ENCODE measurements at regions not wholly inside any gene's neighbourhood (a gene's known extent, or its start where the extent isn't known, plus 50 kb on each side); places are given as distances from the start of the nearest gene placed in this dataset.

DNA sequence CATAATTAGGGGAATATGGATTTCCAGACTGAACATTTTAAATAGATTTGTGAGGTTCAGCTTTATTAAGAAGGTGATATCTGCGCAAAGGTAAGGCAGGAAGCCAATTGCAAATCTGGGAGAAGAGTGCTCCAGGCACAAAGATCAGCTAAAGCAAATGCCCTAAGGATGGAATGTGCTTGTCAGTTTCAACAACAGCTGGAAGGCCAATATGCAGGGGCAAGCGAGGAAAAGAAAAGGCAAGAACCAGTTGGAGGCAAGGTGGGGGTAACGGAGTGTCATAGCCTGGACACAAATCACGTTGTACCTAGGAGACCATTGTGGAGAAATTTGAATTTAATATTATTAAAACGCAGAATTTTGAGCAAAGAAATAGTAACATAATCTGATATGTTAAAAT lies 1710.3 kb upstream of the PCDH7 start:
- no peaks in the 10 kb centered on the region for H3K27me3 Mint-ChIP-seq (ENCODE audit: low read depth, unreplicated experiment)
- H3K4me1 ChIP-seq (ENCODE audit: insufficient read depth, low read length), result no peaks in the 10 kb centered on the region
- no peak for FAIRE-seq

DNA sequence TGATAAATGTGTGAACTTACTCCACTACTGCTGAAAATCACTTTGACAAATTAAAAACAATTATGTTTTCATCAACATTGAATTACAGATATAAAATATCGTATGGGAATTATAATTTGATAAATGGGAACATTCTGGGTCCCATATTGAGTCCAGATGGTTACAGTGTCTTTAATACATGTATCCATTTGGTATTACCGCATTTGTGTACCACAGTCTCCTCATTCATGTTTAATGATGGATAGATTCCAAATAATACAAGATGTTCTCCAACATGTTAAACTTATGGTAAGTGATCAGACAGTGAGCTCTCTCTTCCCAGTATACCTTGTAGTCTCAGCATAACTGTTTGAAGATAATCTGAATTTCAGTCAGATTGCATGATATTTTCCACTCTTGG lies 1706.8 kb upstream of the PCDH7 start:
- Histone ChIP-seq H3K9me3 (ENCODE audit: insufficient read depth, low read depth, low read length) (no peaks in the 10 kb centered on the region), H3K4me3 (ENCODE audit: insufficient read depth, low read depth, low read length) (no peak overlapping the region), H3K4me2 (ENCODE audit: low read length) (no peak overlapping the region), H3K27ac (ENCODE audit: low read depth, low read length) (no peak overlapping the region), H3K4me1 (ENCODE audit: insufficient read depth, low read length) (no peaks in the 10 kb centered on the region), H3K79me2 (ENCODE audit: insufficient read depth, low read length) (no peaks in the 10 kb centered on the region), H3K9ac (ENCODE audit: low read length) (no peak overlapping the region), H4K20me1 (ENCODE audit: insufficient read depth, low read length) (no peaks in the 10 kb centered on the region), H2AFZ (ENCODE audit: low read depth, low read length) (no peak overlapping the region), H3K27me3 (ENCODE audit: insufficient read depth, low read length) (no peaks in the 10 kb centered on the region), H3K36me3 (ENCODE audit: insufficient read depth, low read length) (no peaks in the 10 kb centered on the region)
- no peaks in the 10 kb centered on the region for H3K36me3 Mint-ChIP-seq (ENCODE audit: low read depth, unreplicated experiment)
- FAIRE-seq, result no peak
- H3K4me1 Mint-ChIP-seq (ENCODE audit: low read depth, unreplicated experiment), result no peaks in the 10 kb centered on the region
- no peaks in the 10 kb centered on the region for H3K9me3 Mint-ChIP-seq (ENCODE audit: unreplicated experiment)
- no peak overlapping the region for H3K4me3 Mint-ChIP-seq (ENCODE audit: unreplicated experiment)
- H3K27ac Mint-ChIP-seq (ENCODE audit: unreplicated experiment), result no peak overlapping the region
- H3K27me3 Mint-ChIP-seq (ENCODE audit: low read depth, unreplicated experiment), result no peaks in the 10 kb centered on the region
- DNase-seq (ENCODE audit: low read depth), result no peak
- TF ChIP-seq, protein P1, sequence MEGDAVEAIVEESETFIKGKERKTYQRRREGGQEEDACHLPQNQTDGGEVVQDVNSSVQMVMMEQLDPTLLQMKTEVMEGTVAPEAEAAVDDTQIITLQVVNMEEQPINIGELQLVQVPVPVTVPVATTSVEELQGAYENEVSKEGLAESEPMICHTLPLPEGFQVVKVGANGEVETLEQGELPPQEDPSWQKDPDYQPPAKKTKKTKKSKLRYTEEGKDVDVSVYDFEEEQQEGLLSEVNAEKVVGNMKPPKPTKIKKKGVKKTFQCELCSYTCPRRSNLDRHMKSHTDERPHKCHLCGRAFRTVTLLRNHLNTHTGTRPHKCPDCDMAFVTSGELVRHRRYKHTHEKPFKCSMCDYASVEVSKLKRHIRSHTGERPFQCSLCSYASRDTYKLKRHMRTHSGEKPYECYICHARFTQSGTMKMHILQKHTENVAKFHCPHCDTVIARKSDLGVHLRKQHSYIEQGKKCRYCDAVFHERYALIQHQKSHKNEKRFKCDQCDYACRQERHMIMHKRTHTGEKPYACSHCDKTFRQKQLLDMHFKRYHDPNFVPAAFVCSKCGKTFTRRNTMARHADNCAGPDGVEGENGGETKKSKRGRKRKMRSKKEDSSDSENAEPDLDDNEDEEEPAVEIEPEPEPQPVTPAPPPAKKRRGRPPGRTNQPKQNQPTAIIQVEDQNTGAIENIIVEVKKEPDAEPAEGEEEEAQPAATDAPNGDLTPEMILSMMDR (IDR thresholded peaks at IDR 0.05; ENCODE audit: insufficient read depth, low read depth, low read length), result no peak
- TF ChIP-seq EZH2 (IDR thresholded peaks at IDR 0.05; ENCODE audit: insufficient read depth, low read length), result no peak

More for the DNA sequence above, 1710.3 kb upstream of the PCDH7 start:
- Mint-ChIP-seq H3K27ac (ENCODE audit: unreplicated experiment) (no peak overlapping the region), H3K36me3 (ENCODE audit: low read depth, unreplicated experiment) (no peaks in the 10 kb centered on the region), H3K4me1 (ENCODE audit: low read depth, unreplicated experiment) (no peaks in the 10 kb centered on the region), H3K4me3 (ENCODE audit: unreplicated experiment) (no peak overlapping the region), H3K9me3 (ENCODE audit: unreplicated experiment) (peaks cover 2% of the 10 kb centered on the region)
- H3K9me3 ChIP-seq (ENCODE audit: insufficient read depth, low read depth, low read length), result no peaks in the 10 kb centered on the region
- H3K4me2 ChIP-seq (ENCODE audit: low read length), result no peak overlapping the region
- no peaks in the 10 kb centered on the region for H4K20me1 ChIP-seq (ENCODE audit: insufficient read depth, low read length)
- H3K9ac ChIP-seq (ENCODE audit: low read length), result no peak overlapping the region
- H3K27me3 ChIP-seq (ENCODE audit: insufficient read depth, low read length), result no peaks in the 10 kb centered on the region
- H3K4me3 ChIP-seq (ENCODE audit: insufficient read depth, low read depth, low read length), result no peak overlapping the region
- no peak for TF ChIP-seq EZH2 (IDR thresholded peaks at IDR 0.05; ENCODE audit: insufficient read depth, low read length)
- TF ChIP-seq, protein P1 (IDR thresholded peaks at IDR 0.05; ENCODE audit: insufficient read depth, low read depth, low read length), result no peak
- no peaks in the 10 kb centered on the region for H3K36me3 ChIP-seq (ENCODE audit: insufficient read depth, low read length)
- no peaks in the 10 kb centered on the region for H3K79me2 ChIP-seq (ENCODE audit: insufficient read depth, low read length)
- no peak for DNase-seq (ENCODE audit: low read depth)
- H2AFZ ChIP-seq (ENCODE audit: low read depth, low read length), result no peak overlapping the region
- no peak overlapping the region for H3K27ac ChIP-seq (ENCODE audit: low read depth, low read length)

DNA sequence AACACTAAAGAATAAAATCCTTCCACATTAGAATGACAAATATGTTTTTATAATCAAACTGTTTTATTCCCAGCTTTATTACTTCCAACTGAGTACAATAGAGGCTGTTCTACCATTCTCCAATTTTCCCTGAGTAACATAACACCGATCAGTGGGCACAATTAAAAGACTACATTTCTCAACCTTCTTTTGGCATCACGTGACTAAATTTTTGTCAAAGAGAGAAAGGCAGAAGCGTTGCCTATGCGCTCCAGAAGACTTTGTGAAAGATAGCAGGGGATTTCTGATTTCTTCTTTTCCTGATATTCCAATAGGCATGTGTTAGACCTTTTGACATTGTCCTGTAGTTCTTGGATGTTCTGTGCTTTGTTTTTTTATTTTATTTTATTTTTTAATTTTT lies 1705.6 kb upstream of the PCDH7 start:
- Mint-ChIP-seq H3K9me3 (ENCODE audit: unreplicated experiment) (no peaks in the 10 kb centered on the region), H3K27me3 (ENCODE audit: low read depth, unreplicated experiment) (no peaks in the 10 kb centered on the region), H3K27ac (ENCODE audit: unreplicated experiment) (no peak overlapping the region), H3K4me1 (ENCODE audit: low read depth, unreplicated experiment) (no peaks in the 10 kb centered on the region), H3K36me3 (ENCODE audit: low read depth, unreplicated experiment) (no peaks in the 10 kb centered on the region), H3K4me3 (ENCODE audit: unreplicated experiment) (no peak overlapping the region)
- Histone ChIP-seq H3K27ac (ENCODE audit: low read depth, low read length) (no peak overlapping the region), H4K20me1 (ENCODE audit: insufficient read depth, low read length) (no peaks in the 10 kb centered on the region), H3K36me3 (ENCODE audit: insufficient read depth, low read length) (no peaks in the 10 kb centered on the region), H3K9me3 (ENCODE audit: insufficient read depth, low read depth, low read length) (no peaks in the 10 kb centered on the region), H2AFZ (ENCODE audit: low read depth, low read length) (no peak overlapping the region), H3K4me2 (ENCODE audit: low read length) (no peak overlapping the region), H3K4me3 (ENCODE audit: insufficient read depth, low read depth, low read length) (no peak overlapping the region), H3K27me3 (ENCODE audit: insufficient read depth, low read length) (no peaks in the 10 kb centered on the region), H3K9ac (ENCODE audit: low read length) (no peak overlapping the region), H3K4me1 (ENCODE audit: insufficient read depth, low read length) (no peaks in the 10 kb centered on the region), H3K79me2 (ENCODE audit: insufficient read depth, low read length) (no peaks in the 10 kb centered on the region)
- no peak for FAIRE-seq
- DNase-seq (ENCODE audit: low read depth), result no peak
- no peak for TF ChIP-seq EZH2 (IDR thresholded peaks at IDR 0.05; ENCODE audit: insufficient read depth, low read length)
- TF ChIP-seq, protein P1 (IDR thresholded peaks at IDR 0.05; ENCODE audit: insufficient read depth, low read depth, low read length), result no peak

All from astrocyte (in vitro differentiated cells and primary cell).